ENCODE measurements at regions not wholly inside any gene's neighbourhood (a gene's known extent, or its start where the extent isn't known, plus 50 kb on each side); places are given as distances from the start of the nearest gene placed in this dataset.

- no peak for TF ChIP-seq CTCF (IDR thresholded peaks at IDR 0.05)
- peaks cover 0 to 3% of the 10 kb centered on the region in 2 donors for H3K4me1 ChIP-seq
- no peak overlapping the region for H3K27ac ChIP-seq
- intact Hi-C loops (cut with DNase I) = no loop called here
- no peaks in the 10 kb centered on the region for H3K27me3 ChIP-seq
- no peaks in the 10 kb centered on the region for H3K36me3 ChIP-seq
- no peaks in the 10 kb centered on the region for H3K9me3 ChIP-seq
- H3K4me3 ChIP-seq = no peak overlapping the region
- DNase-seq (ENCODE audit: low spot score in 2 of 2) = no peak
Observed at GRCh38 chr2:215514516-215514915, 78.6 kb upstream of the FN1 start.

- no peak for TF ChIP-seq CTCF (IDR thresholded peaks at IDR 0.05)
Observed at GRCh38 chr2:215511454-215512346, 75.8 kb upstream of the FN1 start.

GRCh38 chr2:215507836-215508235, 72.0 kb upstream of the FN1 start:
- Histone ChIP-seq H3K9me3 (no peaks in the 10 kb centered on the region), H3K36me3 (no peaks in the 10 kb centered on the region), H3K4me1 (peaks cover 2 to 13% of the 10 kb centered on the region in 2 donors), H3K27ac (no peak overlapping the region), H3K4me3 (no peak overlapping the region), H3K27me3 (no peaks in the 10 kb centered on the region)
- no peak for DNase-seq (ENCODE audit: low spot score in 2 of 2)
- TF ChIP-seq CTCF (IDR thresholded peaks at IDR 0.05) = no peak
- intact Hi-C loops (cut with DNase I) = no loop called here

More at GRCh38 chr2:215511454-215512346, 75.8 kb upstream of the FN1 start:
- Histone ChIP-seq H3K4me1 (peaks cover 0 to 3% of the 10 kb centered on the region in 2 donors), H3K27me3 (no peaks in the 10 kb centered on the region), H3K9me3 (no peaks in the 10 kb centered on the region), H3K4me3 (no peak overlapping the region), H3K27ac (no peak overlapping the region), H3K36me3 (no peaks in the 10 kb centered on the region)
- intact Hi-C loops (cut with DNase I) = no loop called here
- no peak for DNase-seq (ENCODE audit: low spot score in 2 of 2)

GRCh38 chr2:215507136-215507535, 71.3 kb upstream of the FN1 start:
- Histone ChIP-seq H3K27ac (no peak overlapping the region), H3K9me3 (no peaks in the 10 kb centered on the region), H3K36me3 (no peaks in the 10 kb centered on the region), H3K27me3 (no peaks in the 10 kb centered on the region), H3K4me3 (no peak overlapping the region), H3K4me1 (peaks cover 2 to 13% of the 10 kb centered on the region in 2 donors)
- TF ChIP-seq CTCF (IDR thresholded peaks at IDR 0.05) = no peak
- intact Hi-C loops (cut with DNase I) = no loop called here
- DNase-seq (ENCODE audit: low spot score in 2 of 2) = no peak

- no peak for TF ChIP-seq CTCF (IDR thresholded peaks at IDR 0.05)
- DNase-seq (ENCODE audit: low spot score in 2 of 2) = no peak
- Histone ChIP-seq H3K27ac (peak overlapping the region; percentile 55 to 75), H3K4me1 (peaks cover 2 to 12% of the 10 kb centered on the region in 2 donors), H3K36me3 (no peaks in the 10 kb centered on the region), H3K4me3 (no peak overlapping the region), H3K9me3 (no peaks in the 10 kb centered on the region), H3K27me3 (no peaks in the 10 kb centered on the region)
- intact Hi-C loops (cut with DNase I) = no loop called here
Observed at GRCh38 chr2:215506604-215506990, 70.7 kb upstream of the FN1 start.

All from ascending aorta (tissue), 2 donors.